LHCN-M2 (cell line): ENCODE measurements at regions not wholly inside any gene's neighbourhood (a gene's known extent, or its start where the extent isn't known, plus 50 kb on each side); places are given as distances from the start of the nearest gene placed in this dataset.
"Not testable (repeated sequence)": the region's sequence is repeated elsewhere in the genome, so short reads cannot be mapped to it uniquely, and the experiment has no call there.

ENCODE experiments used
- DNase-seq: peaks from one replicate; pipeline ENCODE4 v3.0.0-alpha.2; 2012; ENCODE audit warnings: low read depth

DNA sequence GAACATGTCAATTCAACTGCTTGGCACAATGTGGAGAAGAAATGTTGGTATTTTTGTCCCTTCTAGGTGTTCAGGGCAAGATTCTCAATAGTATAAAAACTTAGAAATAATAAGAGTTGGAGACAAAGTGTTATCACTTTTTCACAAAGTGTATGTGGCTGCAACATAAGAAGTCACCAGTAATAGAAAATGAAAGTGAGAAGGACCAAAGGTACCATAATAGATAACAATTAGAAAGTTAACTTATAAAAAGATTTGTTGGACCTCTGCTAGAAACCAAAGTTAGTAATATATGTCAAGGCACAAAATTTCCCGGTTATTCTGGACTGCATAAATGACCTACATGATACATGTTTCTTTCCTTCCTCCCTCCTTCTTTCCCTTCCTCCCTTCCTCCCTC, 1535.3 kb downstream of the EFNA5 start:
- no peak for DNase-seq

DNA sequence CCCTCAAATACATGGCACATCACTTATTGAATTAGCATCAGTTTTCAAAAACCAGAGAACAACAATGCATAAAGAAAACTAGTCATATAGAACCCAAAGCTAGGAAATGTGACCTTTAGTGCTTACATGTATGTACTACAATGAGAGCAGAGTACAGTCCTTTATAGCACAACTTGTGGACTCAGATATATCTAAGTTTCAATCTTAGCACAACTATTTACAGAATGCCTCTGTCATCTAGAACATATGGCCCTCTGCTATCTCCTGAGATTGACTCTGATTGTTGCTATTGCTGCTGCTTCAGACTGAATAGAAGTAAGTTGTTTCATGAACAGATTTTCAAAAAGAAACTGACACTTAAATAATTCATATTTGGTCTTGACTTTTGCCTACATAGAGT, 1536.2 kb downstream of the EFNA5 start:
- no peak for DNase-seq

DNA sequence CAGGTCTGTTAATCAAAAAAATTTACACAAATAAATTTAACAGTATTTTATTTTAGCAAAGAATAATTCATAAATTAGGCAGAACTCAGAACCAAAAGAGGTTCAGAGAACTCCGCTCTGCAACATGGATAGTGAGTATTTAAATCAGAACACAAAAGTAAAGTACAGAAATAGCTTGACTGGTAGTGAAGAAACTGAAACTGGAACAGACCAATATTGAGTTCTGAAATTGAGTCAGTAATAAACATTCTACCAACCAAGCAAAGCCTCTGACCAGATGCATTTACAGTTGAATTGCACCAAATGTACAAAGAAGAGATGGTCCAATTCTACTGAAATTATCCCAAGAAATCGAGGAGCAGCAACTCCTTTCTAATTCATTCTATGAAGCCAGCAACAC, 1542.8 kb downstream of the EFNA5 start:
- no peak for DNase-seq

DNA sequence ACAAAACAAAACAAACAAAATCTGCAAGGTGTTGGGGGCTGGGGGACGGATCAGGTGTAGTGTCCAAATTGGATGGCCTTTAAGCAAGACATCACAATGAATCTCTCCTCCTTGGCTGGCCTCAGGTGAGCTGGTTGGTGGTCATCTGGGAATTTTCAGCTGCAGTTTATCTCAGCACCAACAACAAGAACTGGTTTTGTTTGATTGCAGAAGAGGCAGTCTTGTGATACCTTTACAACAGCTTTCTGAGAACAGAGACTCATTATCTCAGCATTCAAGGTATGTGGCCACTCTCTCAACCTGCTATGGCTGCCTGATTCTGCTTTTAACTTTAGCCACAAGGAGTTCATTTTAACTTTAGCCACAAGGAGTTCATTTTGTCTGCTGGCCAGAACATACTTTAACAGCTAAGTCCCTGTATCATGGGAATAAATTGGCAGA, 1543.4 kb downstream of the EFNA5 start:
- DNase-seq: no peak

DNA sequence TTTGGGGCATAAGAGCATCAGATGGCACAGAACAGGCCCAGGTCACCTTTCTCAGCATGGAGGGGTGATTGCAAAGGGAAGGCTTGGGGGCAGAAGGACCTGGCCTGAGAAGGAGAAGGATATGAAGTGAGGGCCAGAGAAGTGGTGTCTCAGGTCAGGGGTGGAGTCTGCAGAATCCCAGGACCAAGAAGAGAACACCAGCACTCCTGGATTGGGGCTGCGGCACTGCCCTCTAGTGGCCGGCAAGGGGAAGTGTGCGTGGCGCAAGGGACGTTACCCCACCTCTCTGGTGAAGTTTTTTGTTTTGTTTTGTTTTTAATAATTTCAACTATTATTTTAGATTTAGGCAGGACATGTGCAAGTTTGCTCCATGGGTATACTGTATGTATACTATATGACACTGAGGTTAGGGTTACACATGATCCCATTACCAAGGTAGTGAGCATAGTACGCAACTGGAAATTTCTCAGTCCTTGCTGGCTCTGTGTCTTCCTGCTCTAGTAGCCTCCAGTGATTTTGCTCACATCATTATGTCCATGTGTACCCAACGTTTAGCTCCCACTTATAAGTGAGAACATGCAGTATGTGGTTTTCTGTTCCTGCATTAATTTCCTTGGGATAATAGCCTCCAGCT, 1548.6 kb downstream of the EFNA5 start:
- peak; percentile 16 for DNase-seq

DNA sequence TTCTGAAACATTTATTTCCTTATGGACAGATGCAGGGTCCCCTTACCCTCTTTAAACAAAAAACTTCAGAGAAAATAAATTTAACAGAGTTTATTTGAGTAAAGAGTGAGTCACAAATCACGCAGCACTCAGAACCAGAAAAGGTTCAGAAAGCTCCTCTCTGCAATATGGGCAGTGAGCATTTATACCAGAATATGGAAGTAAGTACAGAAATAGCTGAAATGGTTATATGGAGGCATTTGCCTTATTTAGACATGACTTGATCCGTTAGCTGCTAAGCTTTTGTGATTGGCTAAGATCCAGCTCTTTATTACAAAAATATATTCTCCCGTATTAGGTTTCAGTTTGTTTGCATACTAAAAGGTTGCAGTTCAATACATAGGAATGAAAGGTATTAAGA, 1554.1 kb downstream of the EFNA5 start:
- DNase-seq: no peak

DNA sequence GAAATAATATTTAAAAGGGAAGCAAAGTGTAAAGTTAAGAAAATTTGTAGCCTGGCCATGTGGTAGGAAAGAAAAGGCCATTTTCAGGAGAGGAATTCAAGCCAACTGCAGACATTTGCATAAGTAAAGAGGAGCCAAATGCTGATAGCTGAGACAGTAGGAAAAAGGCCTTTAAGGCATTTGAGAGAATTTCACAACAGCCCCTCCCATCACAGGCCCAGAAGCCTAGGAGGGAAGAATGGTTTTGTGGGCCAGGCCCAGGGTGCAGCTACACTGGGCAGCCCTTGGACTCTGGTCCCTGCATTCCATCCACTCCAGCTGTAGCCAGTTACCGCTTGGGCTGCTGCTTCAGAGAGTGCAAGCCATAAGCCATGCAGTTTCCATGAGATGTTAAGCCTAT, 1556.8 kb downstream of the EFNA5 start:
- DNase-seq: no peak

DNA sequence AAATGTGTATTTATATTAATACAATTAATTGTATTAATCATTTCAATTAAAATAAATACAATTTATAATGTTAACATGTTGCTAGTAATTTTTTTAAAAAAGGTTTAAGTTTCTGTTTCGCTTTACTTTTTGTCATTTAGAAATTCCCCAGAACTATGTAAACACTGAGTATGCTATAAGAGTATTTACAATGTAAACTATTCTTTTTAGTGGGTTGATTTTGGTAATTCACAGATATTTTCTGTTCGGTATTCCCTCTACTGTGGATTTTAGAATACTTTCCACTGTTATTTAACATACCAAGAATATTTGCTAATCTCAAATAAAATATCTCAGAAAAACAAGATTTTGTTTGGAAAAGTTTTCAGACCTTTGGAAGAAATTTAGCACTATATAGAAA, 1564.4 kb downstream of the EFNA5 start:
- no peak for DNase-seq

DNA sequence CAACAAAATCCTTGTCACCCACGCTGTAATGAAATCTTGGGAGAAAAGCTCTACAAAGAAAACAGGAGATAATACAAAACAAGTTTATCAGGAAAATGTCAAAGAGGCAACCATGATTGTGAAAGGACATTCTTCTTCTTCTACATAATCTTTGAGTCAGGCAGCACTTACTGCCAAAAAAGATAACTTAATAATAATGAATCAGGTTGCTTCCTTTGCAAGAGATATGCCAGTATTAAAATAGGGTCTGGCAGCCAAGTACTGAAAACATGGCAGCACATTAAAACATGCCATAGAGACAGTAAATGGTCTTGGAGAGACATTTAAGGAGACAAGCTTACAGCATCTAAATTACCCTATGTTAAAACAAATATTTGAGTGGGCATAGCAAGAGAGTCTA, 1573.4 kb downstream of the EFNA5 start:
- DNase-seq: no peak

DNA sequence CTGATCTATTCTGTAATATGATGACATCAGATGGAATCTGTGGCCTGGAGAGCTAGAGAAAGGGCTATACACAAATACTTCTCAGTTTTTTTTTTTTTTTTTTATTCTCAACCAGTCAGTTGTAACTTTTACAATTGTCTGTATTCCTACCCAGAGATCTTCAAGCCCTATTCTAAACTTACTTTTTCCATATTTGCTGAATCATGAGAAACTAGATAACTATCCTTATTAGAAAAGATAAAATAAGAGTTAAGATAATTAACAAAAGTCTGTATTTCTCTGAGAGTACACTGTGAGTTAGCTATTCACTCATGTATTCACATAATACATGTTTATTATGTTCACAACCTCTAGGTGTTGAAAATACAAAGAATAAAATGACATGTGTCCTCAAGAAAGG, 1575.9 kb downstream of the EFNA5 start:
- no peak for DNase-seq

DNA sequence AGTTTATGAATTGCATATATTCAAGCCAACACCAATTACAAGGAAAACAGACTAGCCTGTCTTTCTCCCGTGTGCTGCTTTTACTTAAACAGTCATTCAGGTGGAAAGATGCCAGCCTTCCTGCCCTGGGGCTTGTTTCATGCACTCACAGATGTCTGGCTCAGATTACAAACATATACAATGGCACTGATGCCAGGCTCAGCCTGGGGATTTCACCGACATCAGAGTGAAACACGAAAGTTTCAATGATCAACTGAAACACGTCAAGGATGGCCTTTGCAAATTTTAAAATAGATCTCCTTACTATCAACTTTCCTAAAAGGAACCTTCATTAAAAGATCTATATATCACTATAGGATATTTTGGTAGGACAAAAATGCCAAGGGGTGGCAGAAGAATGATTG, 1576.5 kb downstream of the EFNA5 start:
- peak; percentile 21 for DNase-seq

DNA sequence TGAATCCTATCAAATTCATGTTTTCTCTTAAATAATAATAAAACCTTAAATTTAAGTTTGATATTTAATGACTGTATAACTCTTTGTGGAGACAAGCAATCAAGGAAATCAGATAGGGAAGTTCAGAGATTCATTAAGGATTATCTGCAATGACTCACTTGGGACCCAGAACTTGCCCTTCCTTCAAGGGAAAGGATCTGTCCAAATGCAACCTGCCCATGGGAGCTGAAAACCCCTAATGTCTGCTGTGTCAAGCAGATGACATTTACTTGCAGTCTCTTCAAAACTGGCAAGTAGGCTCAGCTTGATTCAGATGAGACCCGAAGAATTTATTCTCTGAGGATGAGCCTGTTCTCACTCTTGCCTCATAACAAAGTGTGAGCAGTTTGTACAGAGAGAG, 1577.6 kb downstream of the EFNA5 start:
- DNase-seq: peak; percentile 2

DNA sequence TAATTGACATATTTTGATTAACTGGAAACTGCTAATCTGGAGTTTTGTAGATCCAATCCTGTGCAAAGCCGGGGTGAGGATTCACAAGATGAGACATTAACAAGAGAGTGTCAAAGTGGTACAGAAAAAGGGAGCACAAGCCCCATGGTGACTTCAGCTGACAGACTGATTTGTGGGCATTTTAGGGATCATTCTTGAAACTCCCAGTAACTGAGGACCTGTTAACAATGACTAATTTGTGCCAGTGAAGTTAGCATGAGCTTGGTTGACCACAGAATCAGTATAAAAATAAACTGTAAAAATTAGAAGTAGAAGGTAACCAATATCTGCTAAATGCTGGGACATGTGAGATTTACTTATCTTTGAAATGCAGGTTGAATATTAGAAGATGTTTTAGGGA, 1578.3 kb downstream of the EFNA5 start:
- DNase-seq: peak; percentile 14

DNA sequence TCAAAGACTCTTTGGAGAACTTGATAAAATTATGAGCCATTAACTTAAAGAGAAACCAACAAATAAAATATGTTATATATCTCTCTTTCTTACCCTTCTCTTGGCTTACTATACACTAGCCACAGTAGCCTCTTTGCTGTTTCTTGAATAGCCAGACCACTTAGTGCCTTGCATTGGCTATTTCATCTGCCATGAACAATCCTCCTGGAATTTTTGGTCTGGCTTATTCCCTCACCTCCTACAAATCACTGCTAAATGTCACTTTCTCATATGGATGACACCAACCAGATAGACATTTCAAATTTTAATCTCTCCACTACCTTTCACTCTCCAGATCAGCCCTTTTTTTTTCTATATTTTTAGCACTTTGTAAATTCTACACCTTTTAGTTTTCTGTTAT, 1581.7 kb downstream of the EFNA5 start:
- DNase-seq: no peak

DNA sequence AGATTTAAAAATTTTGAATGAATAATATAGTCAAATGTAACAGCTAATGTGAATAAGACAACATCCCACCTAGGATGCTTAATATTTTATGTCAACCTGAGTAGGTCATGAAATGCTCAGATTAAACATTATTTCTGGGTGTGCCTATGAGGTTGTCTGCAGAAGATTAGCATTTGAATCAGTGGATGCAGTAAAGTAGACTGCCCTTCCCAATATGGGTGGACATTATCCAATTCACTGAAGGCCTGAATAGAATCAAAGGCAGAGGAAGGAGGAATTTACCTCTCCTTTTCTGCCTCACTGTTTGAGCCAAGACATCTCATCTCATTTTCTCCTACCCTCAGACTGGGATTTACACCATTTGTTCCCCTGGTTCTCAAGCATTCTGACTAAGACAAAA, 1582.3 kb downstream of the EFNA5 start:
- no peak for DNase-seq

DNA sequence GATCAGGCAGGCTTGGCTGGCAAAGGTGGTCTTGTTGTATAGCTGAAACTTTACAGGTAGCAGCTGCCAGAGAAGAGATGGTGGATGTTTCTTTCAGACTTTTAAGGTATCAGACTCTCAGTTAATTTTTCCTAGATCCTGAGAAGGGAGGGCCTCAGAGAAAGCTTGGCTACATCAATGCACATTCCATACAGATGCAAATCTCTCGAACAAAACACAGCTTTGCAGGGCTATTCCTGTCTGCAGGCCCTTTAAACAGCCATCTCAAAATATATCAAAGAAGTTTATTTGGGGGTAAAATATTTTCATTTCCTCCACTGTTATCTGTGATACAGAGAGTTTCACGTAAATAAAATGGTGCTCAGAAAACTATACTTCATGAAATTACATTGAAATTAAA, 1584.4 kb downstream of the EFNA5 start:
- no peak for DNase-seq

DNA sequence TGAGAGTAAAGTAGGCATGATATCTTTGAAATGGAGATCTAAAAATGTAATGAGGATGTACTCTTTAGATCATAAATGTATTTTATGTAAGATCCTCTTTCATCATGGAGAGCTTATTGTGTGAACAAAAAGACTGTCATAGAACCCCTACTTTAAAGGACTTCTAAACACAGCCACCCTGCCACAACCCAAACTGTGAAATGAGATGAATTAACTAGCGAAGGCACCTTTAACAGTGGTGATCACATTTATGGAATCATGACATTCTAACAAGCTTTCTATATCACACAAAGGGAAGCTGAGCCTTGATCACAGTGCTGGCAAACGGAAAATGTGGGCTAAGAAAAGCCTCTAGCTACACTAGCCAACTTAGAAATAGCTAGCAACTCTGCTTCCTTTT, 1585.2 kb downstream of the EFNA5 start:
- DNase-seq: no peak

DNA sequence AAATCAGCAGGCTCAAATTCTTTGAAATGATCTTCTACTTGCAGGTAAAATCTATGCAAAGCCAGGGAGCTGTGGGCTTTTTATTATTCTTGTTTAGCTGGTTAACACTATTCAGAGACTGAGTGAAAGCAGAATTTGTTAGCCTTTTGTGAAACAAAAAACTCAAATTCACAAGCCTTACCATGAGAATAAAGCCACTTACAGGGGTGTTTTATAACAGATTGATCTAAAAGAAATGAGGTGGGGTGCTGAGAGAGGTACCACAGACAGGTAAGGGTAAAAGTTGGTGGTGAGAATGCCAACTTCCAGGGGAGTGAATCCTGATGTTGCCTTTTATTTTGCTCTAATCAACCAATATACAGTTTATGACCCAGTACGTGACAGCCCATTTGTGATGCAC, 1585.6 kb downstream of the EFNA5 start:
- no peak for DNase-seq

DNA sequence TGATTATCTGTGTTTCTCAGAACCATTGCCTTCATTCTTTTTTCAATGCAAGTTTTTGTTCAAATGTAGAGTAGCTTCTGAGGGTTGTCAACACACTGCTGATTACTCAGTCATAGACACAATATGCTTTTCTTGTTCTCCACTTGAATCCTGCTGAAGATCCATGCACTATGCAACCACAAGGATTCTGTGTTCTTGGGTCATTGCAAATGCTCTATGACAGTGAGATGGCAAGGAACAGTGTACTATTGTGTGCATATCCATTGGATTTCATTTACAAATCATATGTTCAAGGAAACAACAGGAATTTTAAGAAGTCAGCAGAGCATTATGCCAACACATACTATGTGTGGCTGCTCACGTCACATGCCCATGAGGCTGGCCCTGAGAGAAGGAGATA, 1590.2 kb downstream of the EFNA5 start:
- DNase-seq: no peak

DNA sequence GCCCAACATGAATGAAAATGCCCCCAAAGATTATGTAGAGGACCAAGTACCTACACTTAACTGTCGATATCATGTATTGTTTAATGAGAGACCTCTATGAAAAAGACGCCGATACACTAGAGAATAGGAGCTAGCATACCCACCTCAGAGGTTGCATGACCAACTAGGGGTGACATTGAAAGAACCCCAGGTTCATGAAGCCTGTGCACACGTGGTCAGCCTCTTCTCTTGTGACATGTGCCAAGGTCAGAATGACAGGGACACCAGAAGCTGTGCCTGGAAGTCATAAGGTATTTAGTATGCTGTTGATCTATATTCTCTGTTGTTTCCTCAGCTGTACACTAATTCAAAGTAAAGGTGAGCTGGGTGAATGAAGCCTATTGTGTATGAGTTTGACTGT, 1594.1 kb downstream of the EFNA5 start:
- DNase-seq: no peak

DNA sequence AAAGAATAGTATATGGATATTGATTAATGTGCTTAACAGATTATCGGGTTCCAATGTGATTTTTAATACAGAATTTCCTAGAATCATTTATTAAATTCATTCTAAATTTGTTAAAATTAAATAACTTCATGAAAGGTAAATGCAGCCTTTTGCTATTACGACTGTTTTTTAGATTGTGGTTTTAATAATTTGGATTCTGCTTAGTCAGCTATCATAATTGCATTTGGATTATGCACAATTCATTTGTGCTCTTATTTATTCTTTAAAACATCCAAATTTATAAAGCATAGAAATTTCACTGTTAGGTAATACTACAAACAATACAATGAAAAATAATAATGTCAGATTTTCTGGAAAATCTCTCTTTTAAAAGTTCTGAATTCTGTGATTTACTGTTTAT, 1598.5 kb downstream of the EFNA5 start:
- DNase-seq: no peak

DNA sequence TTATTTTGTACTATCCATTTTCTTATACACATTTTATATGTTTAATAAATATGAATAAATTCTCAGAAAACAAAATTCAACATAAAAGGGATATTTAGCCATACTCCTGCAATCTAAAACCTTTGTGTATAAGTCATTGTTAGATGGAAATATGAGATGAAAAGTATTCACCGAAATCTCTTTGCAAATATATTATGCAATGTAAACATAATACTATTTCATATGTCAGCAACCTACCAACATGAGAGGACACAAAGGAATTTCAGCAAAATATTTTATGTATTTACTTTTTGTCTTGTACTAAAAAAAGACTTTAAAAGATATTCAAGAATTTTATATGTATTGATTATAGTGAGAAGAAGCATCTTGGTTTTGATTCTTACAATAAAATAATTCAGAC, 1623.4 kb downstream of the EFNA5 start:
- DNase-seq: no peak

DNA sequence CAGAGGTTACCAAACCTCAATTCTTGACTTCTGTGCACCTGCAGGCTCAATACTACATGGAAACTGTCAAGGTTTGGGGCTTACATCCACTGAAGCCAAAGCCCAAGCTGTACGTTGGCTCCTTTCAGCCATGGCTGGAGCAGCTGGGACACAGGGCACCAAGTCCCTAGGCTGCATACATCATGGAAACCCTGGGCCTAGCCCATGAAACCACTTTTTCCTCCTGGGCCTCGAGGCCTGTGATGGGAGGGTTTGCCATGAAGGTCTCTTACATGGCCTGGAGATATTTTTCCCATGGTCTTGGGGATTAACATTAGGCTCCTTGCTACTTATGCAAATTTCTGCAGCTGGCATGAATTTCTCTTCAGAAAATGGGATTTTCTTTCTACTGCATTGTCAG, 1638.7 kb downstream of the EFNA5 start:
- not testable (repeated sequence) for DNase-seq

DNA sequence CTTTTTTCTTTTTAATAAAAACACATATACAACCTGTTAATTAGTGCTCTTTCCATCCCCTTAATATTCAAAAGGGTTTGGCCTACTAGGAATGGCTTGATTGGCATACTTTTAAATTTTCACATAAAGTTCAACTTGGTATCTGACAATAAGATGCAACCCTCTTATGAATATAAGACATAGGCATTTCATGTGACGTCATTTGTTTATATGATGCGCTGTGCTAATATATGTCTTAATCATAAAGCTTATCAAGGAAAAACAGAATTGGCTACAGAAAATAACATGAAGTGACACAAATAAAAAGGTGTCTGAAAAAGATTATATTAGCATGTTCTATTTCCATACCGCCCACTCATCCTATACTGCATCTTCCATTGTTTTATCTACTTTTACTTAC, 1642.4 kb downstream of the EFNA5 start:
- no peak for DNase-seq
